ENCODE measurements at regions not wholly inside any gene's neighbourhood (a gene's known extent, or its start where the extent isn't known, plus 50 kb on each side); places are given as distances from the start of the nearest gene placed in this dataset.

GRCh38 chr12:69069479-69069878, 136.5 kb upstream of the CPM start:
- no peak overlapping the region for H3K27ac ChIP-seq (ENCODE audit: low read depth, low read length)
- H3K36me3 ChIP-seq (ENCODE audit: control insufficient read depth, insufficient read depth, low read length) = no peaks in the 10 kb centered on the region
- no peak overlapping the region for H3K4me3 ChIP-seq (ENCODE audit: low read length)
- H3K27me3 ChIP-seq (ENCODE audit: control insufficient read depth, insufficient read depth, low read length) = no peaks in the 10 kb centered on the region
- H3K4me1 ChIP-seq (ENCODE audit: control insufficient read depth, insufficient read depth, low read length) = no peaks in the 10 kb centered on the region
- H3K9ac ChIP-seq (ENCODE audit: low read length) = no peak overlapping the region

- no peak overlapping the region for H3K27ac ChIP-seq (ENCODE audit: low read depth, low read length)
- no peak overlapping the region for H3K9ac ChIP-seq (ENCODE audit: low read length)
These were observed 137.5 kb upstream of the CPM start for GRCh38 chr12:69070319-69071090.

GRCh38 chr12:69071091-69071370, 138.1 kb upstream of the CPM start:
- H3K27ac ChIP-seq (ENCODE audit: low read depth, low read length) = no peak overlapping the region

More at GRCh38 chr12:69070319-69071090, 137.5 kb upstream of the CPM start:
- Histone ChIP-seq H3K27me3 (ENCODE audit: control insufficient read depth, insufficient read depth, low read length) (no peaks in the 10 kb centered on the region), H3K36me3 (ENCODE audit: control insufficient read depth, insufficient read depth, low read length) (no peaks in the 10 kb centered on the region), H3K4me3 (ENCODE audit: low read length) (no peak overlapping the region), H3K4me1 (ENCODE audit: control insufficient read depth, insufficient read depth, low read length) (no peaks in the 10 kb centered on the region)

GRCh38 chr12:69073035-69073434, 140.1 kb upstream of the CPM start:
- H3K4me3 ChIP-seq (ENCODE audit: low read length) = no peak overlapping the region

More at GRCh38 chr12:69071091-69071370, 138.1 kb upstream of the CPM start:
- H3K36me3 ChIP-seq (ENCODE audit: control insufficient read depth, insufficient read depth, low read length) = no peaks in the 10 kb centered on the region
- no peak overlapping the region for H3K4me3 ChIP-seq (ENCODE audit: low read length)
- no peak overlapping the region for H3K9ac ChIP-seq (ENCODE audit: low read length)
- H3K4me1 ChIP-seq (ENCODE audit: control insufficient read depth, insufficient read depth, low read length) = no peaks in the 10 kb centered on the region
- no peaks in the 10 kb centered on the region for H3K27me3 ChIP-seq (ENCODE audit: control insufficient read depth, insufficient read depth, low read length)

GRCh38 chr12:69074556-69075349, 141.8 kb upstream of the CPM start:
- Histone ChIP-seq H3K9ac (ENCODE audit: low read length) (no peak overlapping the region), H3K4me3 (ENCODE audit: low read length) (no peak overlapping the region), H3K27me3 (ENCODE audit: control insufficient read depth, insufficient read depth, low read length) (no peaks in the 10 kb centered on the region), H3K27ac (ENCODE audit: low read depth, low read length) (no peak overlapping the region), H3K4me1 (ENCODE audit: control insufficient read depth, insufficient read depth, low read length) (no peaks in the 10 kb centered on the region), H3K36me3 (ENCODE audit: control insufficient read depth, insufficient read depth, low read length) (no peaks in the 10 kb centered on the region)

More at GRCh38 chr12:69073035-69073434, 140.1 kb upstream of the CPM start:
- H3K27ac ChIP-seq (ENCODE audit: low read depth, low read length) = no peak overlapping the region
- H3K4me1 ChIP-seq (ENCODE audit: control insufficient read depth, insufficient read depth, low read length) = no peaks in the 10 kb centered on the region
- H3K9ac ChIP-seq (ENCODE audit: low read length) = no peak overlapping the region
- no peaks in the 10 kb centered on the region for H3K27me3 ChIP-seq (ENCODE audit: control insufficient read depth, insufficient read depth, low read length)
- H3K36me3 ChIP-seq (ENCODE audit: control insufficient read depth, insufficient read depth, low read length) = no peaks in the 10 kb centered on the region

- no peak overlapping the region for H3K4me3 ChIP-seq (ENCODE audit: low read length)
- H3K9ac ChIP-seq (ENCODE audit: low read length) = no peak overlapping the region
- H3K36me3 ChIP-seq (ENCODE audit: control insufficient read depth, insufficient read depth, low read length) = no peaks in the 10 kb centered on the region
- H3K27ac ChIP-seq (ENCODE audit: low read depth, low read length) = no peak overlapping the region
- no peaks in the 10 kb centered on the region for H3K27me3 ChIP-seq (ENCODE audit: control insufficient read depth, insufficient read depth, low read length)
- no peaks in the 10 kb centered on the region for H3K4me1 ChIP-seq (ENCODE audit: control insufficient read depth, insufficient read depth, low read length)
These were observed 150.7 kb upstream of the CPM start for GRCh38 chr12:69083689-69084088.

GRCh38 chr12:69084816-69085378, 151.9 kb upstream of the CPM start:
- Histone ChIP-seq H3K27ac (ENCODE audit: low read depth, low read length) (no peak overlapping the region), H3K4me1 (ENCODE audit: control insufficient read depth, insufficient read depth, low read length) (no peaks in the 10 kb centered on the region), H3K36me3 (ENCODE audit: control insufficient read depth, insufficient read depth, low read length) (no peaks in the 10 kb centered on the region), H3K4me3 (ENCODE audit: low read length) (no peak overlapping the region), H3K9ac (ENCODE audit: low read length) (no peak overlapping the region), H3K27me3 (ENCODE audit: control insufficient read depth, insufficient read depth, low read length) (no peaks in the 10 kb centered on the region)

GRCh38 chr12:69085852-69086251, 152.9 kb upstream of the CPM start:
- Histone ChIP-seq H3K27me3 (ENCODE audit: control insufficient read depth, insufficient read depth, low read length) (no peaks in the 10 kb centered on the region), H3K4me1 (ENCODE audit: control insufficient read depth, insufficient read depth, low read length) (no peaks in the 10 kb centered on the region), H3K36me3 (ENCODE audit: control insufficient read depth, insufficient read depth, low read length) (no peaks in the 10 kb centered on the region), H3K4me3 (ENCODE audit: low read length) (no peak overlapping the region), H3K27ac (ENCODE audit: low read depth, low read length) (no peak overlapping the region), H3K9ac (ENCODE audit: low read length) (no peak overlapping the region)

- H3K4me1 ChIP-seq (ENCODE audit: control insufficient read depth, insufficient read depth, low read length) = no peaks in the 10 kb centered on the region
- H3K27me3 ChIP-seq (ENCODE audit: control insufficient read depth, insufficient read depth, low read length) = no peaks in the 10 kb centered on the region
- no peak overlapping the region for H3K9ac ChIP-seq (ENCODE audit: low read length)
- no peaks in the 10 kb centered on the region for H3K36me3 ChIP-seq (ENCODE audit: control insufficient read depth, insufficient read depth, low read length)
- no peak overlapping the region for H3K4me3 ChIP-seq (ENCODE audit: low read length)
- H3K27ac ChIP-seq (ENCODE audit: low read depth, low read length) = no peak overlapping the region
These were observed 151.4 kb upstream of the CPSF6 start for GRCh38 chr12:69087986-69088385.

GRCh38 chr12:69090722-69091121, 148.6 kb upstream of the CPSF6 start:
- no peaks in the 10 kb centered on the region for H3K27me3 ChIP-seq (ENCODE audit: control insufficient read depth, insufficient read depth, low read length)
- H3K27ac ChIP-seq (ENCODE audit: low read depth, low read length) = no peak overlapping the region
- H3K4me3 ChIP-seq (ENCODE audit: low read length) = no peak overlapping the region
- H3K9ac ChIP-seq (ENCODE audit: low read length) = no peak overlapping the region
- H3K36me3 ChIP-seq (ENCODE audit: control insufficient read depth, insufficient read depth, low read length) = no peaks in the 10 kb centered on the region
- no peaks in the 10 kb centered on the region for H3K4me1 ChIP-seq (ENCODE audit: control insufficient read depth, insufficient read depth, low read length)

- no peaks in the 10 kb centered on the region for H3K36me3 ChIP-seq (ENCODE audit: control insufficient read depth, insufficient read depth, low read length)
- H3K27ac ChIP-seq (ENCODE audit: low read depth, low read length) = no peak overlapping the region
- no peaks in the 10 kb centered on the region for H3K27me3 ChIP-seq (ENCODE audit: control insufficient read depth, insufficient read depth, low read length)
- H3K4me3 ChIP-seq (ENCODE audit: low read length) = no peak overlapping the region
- H3K4me1 ChIP-seq (ENCODE audit: control insufficient read depth, insufficient read depth, low read length) = no peaks in the 10 kb centered on the region
- no peak overlapping the region for H3K9ac ChIP-seq (ENCODE audit: low read length)
These were observed 147.8 kb upstream of the CPSF6 start for GRCh38 chr12:69091442-69092017.

- H3K4me1 ChIP-seq (ENCODE audit: control insufficient read depth, insufficient read depth, low read length) = no peaks in the 10 kb centered on the region
- H3K4me3 ChIP-seq (ENCODE audit: low read length) = no peak overlapping the region
- no peaks in the 10 kb centered on the region for H3K27me3 ChIP-seq (ENCODE audit: control insufficient read depth, insufficient read depth, low read length)
- no peak overlapping the region for H3K9ac ChIP-seq (ENCODE audit: low read length)
- no peaks in the 10 kb centered on the region for H3K36me3 ChIP-seq (ENCODE audit: control insufficient read depth, insufficient read depth, low read length)
- no peak overlapping the region for H3K27ac ChIP-seq (ENCODE audit: low read depth, low read length)
These were observed 147.2 kb upstream of the CPSF6 start for GRCh38 chr12:69092137-69092536.
